Neural cell (in vitro differentiated cells): ENCODE measurements at regions not wholly inside any gene's neighbourhood (a gene's known extent, or its start where the extent isn't known, plus 50 kb on each side); places are given as distances from the start of the nearest gene placed in this dataset.

ENCODE experiments used
- H2AFZ ChIP-seq: fragments of 200-600, 300-800 bp; sonication (generic), shearing (Covaris generic); 2 replicates; pipeline ENCODE4 v1.6.0; 2014; ENCODE audit warnings: low read depth, mild to moderate bottlenecking, antibody characterized with exemption, low read length, moderate library complexity
- H3F3A ChIP-seq: fragments of 200-600 bp; shearing (Covaris generic); 2 replicates; pipeline ENCODE4 v1.6.1; 2016; ENCODE audit warnings: mild to moderate bottlenecking, moderate library complexity, mixed read lengths, antibody characterized with exemption, low read length; ENCODE audit not compliant: insufficient read depth, poor library complexity, severe bottlenecking
- H3K27ac ChIP-seq: fragments of 200-600, 300-800 bp; sonication (generic), shearing (Covaris generic); 2 replicates; pipeline ENCODE4 v1.5.1; 2014; ENCODE audit warnings: mild to moderate bottlenecking, low read length, moderate library complexity
- H3K27me3 ChIP-seq: fragments of 300-800, 200-600 bp; sonication (generic), shearing (Covaris generic); 2 replicates; pipeline ENCODE4 v1.6.0; 2014; ENCODE audit warnings: mild to moderate bottlenecking, low read depth, low read length, moderate library complexity; ENCODE audit not compliant: insufficient read depth
- H3K36me3 ChIP-seq: fragments of 300-800, 200-600 bp; sonication (generic), shearing (Covaris generic); 2 replicates; pipeline ENCODE4 v1.5.1; 2014; ENCODE audit warnings: mild to moderate bottlenecking, antibody characterized with exemption, low read length, moderate library complexity; ENCODE audit not compliant: insufficient read depth
- H3K4me2 ChIP-seq: fragments of 300-800, 200-600 bp; sonication (generic), shearing (Covaris generic); 2 replicates; pipeline ENCODE4 v1.6.0; 2014; ENCODE audit warnings: mild to moderate bottlenecking, low read length
- H3K4me3 ChIP-seq: fragments of 300-800, 200-600 bp; sonication (generic), shearing (Covaris generic); 2 replicates; pipeline ENCODE4 v1.5.1; 2014; ENCODE audit warnings: mild to moderate bottlenecking, low read length, moderate library complexity
- H3K79me2 ChIP-seq: fragments of 200-600 bp; shearing (Covaris generic); replicated peaks from 2 replicates; pipeline ENCODE4 v1.6.0; 2014; ENCODE audit warnings: mild to moderate bottlenecking, low read length, moderate library complexity; ENCODE audit not compliant: insufficient read depth
- H3K9ac ChIP-seq: fragments of 300-800, 200-600 bp; sonication (generic), shearing (Covaris generic); 2 replicates; pipeline ENCODE4 v1.6.1; 2016; ENCODE audit warnings: mild to moderate bottlenecking, low read length, mixed read lengths
- H3K9me2 ChIP-seq: fragments of 200-600 bp; shearing (Covaris generic); 2 replicates; pipeline ENCODE4 v1.6.1; 2016; ENCODE audit warnings: mild to moderate bottlenecking, low read length, mixed read lengths; ENCODE audit not compliant: insufficient read depth
- H3K9me3 ChIP-seq: fragments of 200-600, 300-800 bp; sonication (generic), shearing (Covaris generic); 2 replicates; pipeline ENCODE4 v1.6.1; 2016; ENCODE audit warnings: mild to moderate bottlenecking, mixed run types, low read length, moderate library complexity, mixed read lengths
- H4K20me1 ChIP-seq: fragments of 200-600 bp; shearing (Covaris generic); 2 replicates; pipeline ENCODE4 v1.6.1; 2016; ENCODE audit warnings: mild to moderate bottlenecking, mixed run types; ENCODE audit not compliant: insufficient read depth
- EP300 ChIP-seq: fragments of 450-650 bp; conservative IDR thresholded peaks from 2 replicates; pipeline ENCODE4 v1.6.1; 2014; ENCODE audit warnings: antibody characterized with exemption, mild to moderate bottlenecking, moderate library complexity; ENCODE audit not compliant: poor library complexity, severe bottlenecking
- EZH2 ChIP-seq: fragments of 200-600, 300-800 bp; shearing (Covaris generic), sonication (generic); IDR thresholded peaks from 2 replicates; pipeline ENCODE4 v1.6.1; 2014; ENCODE audit warnings: antibody characterized with exemption, low read length, borderline replicate concordance, mild to moderate bottlenecking; ENCODE audit not compliant: insufficient read depth, poor library complexity, severe bottlenecking
- MXI1 ChIP-seq: fragments of 450-650 bp; conservative IDR thresholded peaks from 2 replicates; pipeline ENCODE4 v1.6.1; 2014; ENCODE audit warnings: antibody characterized with exemption, mild to moderate bottlenecking; ENCODE audit not compliant: poor library complexity, severe bottlenecking
- POLR2AphosphoS5 ChIP-seq: IDR thresholded peaks from 2 replicates; pipeline ENCODE4 v1.6.1; 2012
- RAD21 ChIP-seq: fragments of 450-650 bp; conservative IDR thresholded peaks from 2 replicates; pipeline ENCODE4 v1.6.1; 2014; ENCODE audit warnings: antibody characterized with exemption, mild to moderate bottlenecking, moderate library complexity
- SMC3 ChIP-seq: fragments of 450-650 bp; conservative IDR thresholded peaks from 2 replicates; pipeline ENCODE4 v1.6.1; 2014; ENCODE audit warnings: antibody characterized with exemption, mild to moderate bottlenecking, moderate library complexity; ENCODE audit not compliant: poor library complexity
- TAF1 ChIP-seq: IDR thresholded peaks from 2 replicates; pipeline ENCODE4 v1.6.1; 2012; ENCODE audit warnings: low read depth
- TF ChIP-seq, protein P1 (sequence below): fragments of 450-650 bp; IDR thresholded peaks from 2 replicates; pipeline ENCODE4 v1.5.1; 2014; ENCODE audit warnings: antibody characterized with exemption, mild to moderate bottlenecking, moderate library complexity; ENCODE audit not compliant: poor library complexity, severe bottlenecking
- TF ChIP-seq, protein P2 (sequence below): IDR thresholded peaks from 2 replicates; pipeline ENCODE4 v1.6.1; 2012; ENCODE audit warnings: borderline replicate concordance

DNA sequence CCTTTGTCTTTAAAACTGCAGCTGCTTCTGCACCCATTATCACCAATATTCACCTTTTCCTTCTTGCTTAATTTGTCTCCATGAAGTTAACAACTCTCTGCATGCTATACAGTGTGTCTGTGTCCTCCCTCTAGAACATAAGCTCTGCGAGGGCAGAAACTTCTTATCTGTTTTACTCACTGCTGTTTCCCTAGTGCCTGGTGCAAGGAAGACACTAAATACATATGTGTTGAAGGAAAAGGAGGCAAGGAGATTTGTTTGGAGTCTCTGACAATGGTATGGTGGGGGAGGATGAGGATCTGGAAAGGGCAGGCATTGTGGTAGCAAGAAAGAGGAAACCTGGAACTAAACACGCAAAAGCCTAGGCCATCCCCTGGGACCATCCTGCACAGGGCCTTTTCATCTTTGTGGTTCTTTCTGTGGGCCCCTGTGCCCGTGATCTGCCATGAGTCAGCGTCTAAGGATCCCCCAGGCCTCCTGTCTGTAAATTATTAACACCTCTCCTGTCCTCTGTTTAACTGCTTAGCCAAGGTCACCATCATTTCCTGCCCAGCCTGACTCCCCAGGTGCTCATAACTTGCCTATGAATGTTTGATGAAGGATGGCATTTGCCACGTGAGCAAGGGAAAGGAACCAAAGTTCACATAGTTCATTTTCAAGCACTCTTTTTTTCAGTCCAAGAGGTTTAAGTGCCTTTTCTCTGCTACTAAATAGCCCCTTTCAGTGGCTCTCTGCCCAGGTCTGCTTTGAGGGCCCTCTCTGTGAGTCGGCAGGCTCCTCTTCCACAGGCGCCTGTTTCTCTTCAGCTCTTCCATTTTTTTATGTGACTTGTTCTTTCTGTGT lies 131.1 kb downstream of the RASSF10 start:
- H3K4me3 ChIP-seq: no peak overlapping the region
- no peaks in the 10 kb centered on the region for H3F3A ChIP-seq
- no peak overlapping the region for H3K4me2 ChIP-seq
- H4K20me1 ChIP-seq: no peaks in the 10 kb centered on the region
- H3K27me3 ChIP-seq: no peaks in the 10 kb centered on the region
- TF ChIP-seq, protein P1, sequence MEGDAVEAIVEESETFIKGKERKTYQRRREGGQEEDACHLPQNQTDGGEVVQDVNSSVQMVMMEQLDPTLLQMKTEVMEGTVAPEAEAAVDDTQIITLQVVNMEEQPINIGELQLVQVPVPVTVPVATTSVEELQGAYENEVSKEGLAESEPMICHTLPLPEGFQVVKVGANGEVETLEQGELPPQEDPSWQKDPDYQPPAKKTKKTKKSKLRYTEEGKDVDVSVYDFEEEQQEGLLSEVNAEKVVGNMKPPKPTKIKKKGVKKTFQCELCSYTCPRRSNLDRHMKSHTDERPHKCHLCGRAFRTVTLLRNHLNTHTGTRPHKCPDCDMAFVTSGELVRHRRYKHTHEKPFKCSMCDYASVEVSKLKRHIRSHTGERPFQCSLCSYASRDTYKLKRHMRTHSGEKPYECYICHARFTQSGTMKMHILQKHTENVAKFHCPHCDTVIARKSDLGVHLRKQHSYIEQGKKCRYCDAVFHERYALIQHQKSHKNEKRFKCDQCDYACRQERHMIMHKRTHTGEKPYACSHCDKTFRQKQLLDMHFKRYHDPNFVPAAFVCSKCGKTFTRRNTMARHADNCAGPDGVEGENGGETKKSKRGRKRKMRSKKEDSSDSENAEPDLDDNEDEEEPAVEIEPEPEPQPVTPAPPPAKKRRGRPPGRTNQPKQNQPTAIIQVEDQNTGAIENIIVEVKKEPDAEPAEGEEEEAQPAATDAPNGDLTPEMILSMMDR: no peak
- no peaks in the 10 kb centered on the region for H3K9me2 ChIP-seq
- no peak overlapping the region for H2AFZ ChIP-seq
- no peaks in the 10 kb centered on the region for H3K36me3 ChIP-seq
- H3K9ac ChIP-seq: no peak overlapping the region
- no peaks in the 10 kb centered on the region for H3K79me2 ChIP-seq
- no peaks in the 10 kb centered on the region for H3K9me3 ChIP-seq
- H3K27ac ChIP-seq: no peak overlapping the region

DNA sequence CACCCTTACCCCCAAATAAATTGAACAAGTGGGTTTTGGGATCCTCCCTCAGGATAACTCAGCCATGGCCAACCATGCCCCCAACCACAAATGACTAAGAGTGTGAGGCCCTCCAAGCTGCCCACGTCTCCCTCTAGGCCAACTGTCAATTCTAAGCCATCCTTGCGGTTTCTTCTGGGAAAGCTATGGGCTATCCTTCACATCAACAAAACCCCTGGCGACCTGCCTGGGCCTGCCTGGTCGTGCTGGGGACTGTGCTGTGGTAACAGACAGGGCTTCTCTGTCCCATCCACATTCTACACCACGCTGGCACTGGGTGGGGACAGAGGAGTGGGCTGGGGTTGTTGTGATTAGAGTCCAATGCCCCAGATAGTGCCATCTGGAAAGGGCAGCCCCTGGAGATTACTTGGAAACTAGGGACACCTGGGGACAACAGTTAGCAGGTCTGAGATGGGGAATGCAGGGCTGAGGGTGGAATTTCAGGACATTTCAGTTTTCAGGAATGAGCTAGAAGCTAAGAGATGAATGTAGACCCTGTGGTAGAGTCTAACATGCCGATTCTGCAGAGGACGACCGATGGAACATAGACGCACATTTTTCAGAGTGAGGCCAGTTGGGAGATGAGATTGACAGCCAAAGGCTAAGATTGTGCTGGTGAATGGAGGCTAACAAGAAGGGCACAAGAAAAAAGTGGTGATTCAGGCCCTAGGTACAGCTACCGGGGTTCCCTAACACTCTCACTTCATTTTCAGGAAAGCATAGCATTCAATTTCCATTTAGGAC lies 131.9 kb downstream of the RASSF10 start:
- Histone ChIP-seq H3K79me2 (no peaks in the 10 kb centered on the region), H3K9me2 (no peaks in the 10 kb centered on the region), H2AFZ (no peak overlapping the region), H3K4me2 (no peak overlapping the region), H3K9me3 (no peaks in the 10 kb centered on the region), H3K27ac (no peak overlapping the region), H3K27me3 (no peaks in the 10 kb centered on the region), H3F3A (no peaks in the 10 kb centered on the region), H3K4me3 (no peak overlapping the region), H4K20me1 (no peaks in the 10 kb centered on the region), H3K36me3 (no peaks in the 10 kb centered on the region), H3K9ac (no peak overlapping the region)
- TF ChIP-seq MXI1 (no peak), SMC3 (no peak), RAD21 (no peak), EZH2 (no peak), TAF1 (no peak), EP300 (no peak), POLR2AphosphoS5 (no peak)
- TF ChIP-seq, protein P2, sequence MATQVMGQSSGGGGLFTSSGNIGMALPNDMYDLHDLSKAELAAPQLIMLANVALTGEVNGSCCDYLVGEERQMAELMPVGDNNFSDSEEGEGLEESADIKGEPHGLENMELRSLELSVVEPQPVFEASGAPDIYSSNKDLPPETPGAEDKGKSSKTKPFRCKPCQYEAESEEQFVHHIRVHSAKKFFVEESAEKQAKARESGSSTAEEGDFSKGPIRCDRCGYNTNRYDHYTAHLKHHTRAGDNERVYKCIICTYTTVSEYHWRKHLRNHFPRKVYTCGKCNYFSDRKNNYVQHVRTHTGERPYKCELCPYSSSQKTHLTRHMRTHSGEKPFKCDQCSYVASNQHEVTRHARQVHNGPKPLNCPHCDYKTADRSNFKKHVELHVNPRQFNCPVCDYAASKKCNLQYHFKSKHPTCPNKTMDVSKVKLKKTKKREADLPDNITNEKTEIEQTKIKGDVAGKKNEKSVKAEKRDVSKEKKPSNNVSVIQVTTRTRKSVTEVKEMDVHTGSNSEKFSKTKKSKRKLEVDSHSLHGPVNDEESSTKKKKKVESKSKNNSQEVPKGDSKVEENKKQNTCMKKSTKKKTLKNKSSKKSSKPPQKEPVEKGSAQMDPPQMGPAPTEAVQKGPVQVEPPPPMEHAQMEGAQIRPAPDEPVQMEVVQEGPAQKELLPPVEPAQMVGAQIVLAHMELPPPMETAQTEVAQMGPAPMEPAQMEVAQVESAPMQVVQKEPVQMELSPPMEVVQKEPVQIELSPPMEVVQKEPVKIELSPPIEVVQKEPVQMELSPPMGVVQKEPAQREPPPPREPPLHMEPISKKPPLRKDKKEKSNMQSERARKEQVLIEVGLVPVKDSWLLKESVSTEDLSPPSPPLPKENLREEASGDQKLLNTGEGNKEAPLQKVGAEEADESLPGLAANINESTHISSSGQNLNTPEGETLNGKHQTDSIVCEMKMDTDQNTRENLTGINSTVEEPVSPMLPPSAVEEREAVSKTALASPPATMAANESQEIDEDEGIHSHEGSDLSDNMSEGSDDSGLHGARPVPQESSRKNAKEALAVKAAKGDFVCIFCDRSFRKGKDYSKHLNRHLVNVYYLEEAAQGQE: no peak
- TF ChIP-seq, protein P1: no peak
